ENCODE measurements at regions not wholly inside any gene's neighbourhood (a gene's known extent, or its start where the extent isn't known, plus 50 kb on each side); places are given as distances from the start of the nearest gene placed in this dataset.

- no peak for DNase-seq
Measured at GRCh38 chr16:79918916-79919315, 318.4 kb upstream of the MAF start.

DNA sequence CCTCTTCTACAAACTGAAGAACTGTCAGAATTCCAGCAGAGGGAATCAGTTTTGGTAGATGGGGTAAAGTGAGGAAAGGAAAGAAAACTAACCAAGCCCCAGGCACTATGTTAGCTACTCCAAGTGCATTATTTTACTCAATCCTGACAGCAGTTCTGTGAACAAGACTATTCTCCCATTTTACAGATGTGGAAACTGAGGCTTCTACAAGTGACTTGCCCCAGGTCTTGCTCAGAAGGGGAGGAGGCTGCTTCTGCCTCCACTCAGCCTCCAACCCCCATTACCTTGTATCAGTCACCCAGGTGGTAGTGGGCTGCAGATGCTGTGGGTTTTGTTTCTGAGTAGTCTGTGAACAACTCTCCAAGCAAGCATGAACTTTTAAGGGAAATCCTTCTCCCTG lies 315.2 kb upstream of the MAF start:
- DNase-seq, result no peak

DNA sequence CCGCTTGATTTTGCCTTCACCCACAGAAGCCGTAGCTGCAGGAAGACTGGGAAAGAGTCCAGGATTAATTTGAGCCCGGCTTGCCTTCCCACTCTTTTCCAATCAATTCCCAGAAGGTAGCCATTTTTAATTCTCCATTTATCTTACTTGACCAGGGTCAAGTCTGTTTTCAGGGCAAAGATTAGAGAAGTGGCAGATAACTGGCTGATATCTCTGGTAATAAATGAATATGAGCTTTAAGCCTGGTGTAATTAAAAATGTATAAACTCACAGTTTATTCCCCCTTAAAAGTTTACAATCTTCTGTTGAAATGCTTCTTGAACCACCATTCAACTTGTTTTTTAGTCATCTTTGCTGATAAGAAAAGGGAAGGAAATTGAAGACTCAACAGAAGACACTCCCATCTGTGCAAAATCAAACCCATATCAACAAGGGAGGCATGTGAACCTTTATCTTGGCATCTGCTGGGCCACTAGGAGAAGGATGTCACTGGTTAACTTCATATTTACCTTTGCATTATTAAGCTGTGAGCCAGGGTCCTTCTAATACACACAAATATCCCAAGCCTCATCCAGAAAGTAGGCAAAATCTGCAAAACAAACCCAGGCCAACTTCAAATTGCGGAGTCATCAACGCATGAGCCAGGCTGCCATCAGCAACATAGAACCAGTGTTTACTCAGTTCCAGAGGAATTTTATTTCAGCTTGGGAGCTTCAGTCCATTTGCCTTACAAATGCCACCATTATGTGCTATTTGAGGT lies 314.6 kb upstream of the MAF start:
- DNase-seq, result no peak

GRCh38 chr16:79912592-79913310 lies 312.2 kb upstream of the MAF start:
- no peak for DNase-seq

GRCh38 chr16:79911660-79912059 lies 311.1 kb upstream of the MAF start:
- DNase-seq, result no peak

- DNase-seq, result no peak
Measured at GRCh38 chr16:79909571-79909970, 309.0 kb upstream of the MAF start.

GRCh38 chr16:79903471-79903870 lies 302.9 kb upstream of the MAF start:
- DNase-seq, result no peak

DNA sequence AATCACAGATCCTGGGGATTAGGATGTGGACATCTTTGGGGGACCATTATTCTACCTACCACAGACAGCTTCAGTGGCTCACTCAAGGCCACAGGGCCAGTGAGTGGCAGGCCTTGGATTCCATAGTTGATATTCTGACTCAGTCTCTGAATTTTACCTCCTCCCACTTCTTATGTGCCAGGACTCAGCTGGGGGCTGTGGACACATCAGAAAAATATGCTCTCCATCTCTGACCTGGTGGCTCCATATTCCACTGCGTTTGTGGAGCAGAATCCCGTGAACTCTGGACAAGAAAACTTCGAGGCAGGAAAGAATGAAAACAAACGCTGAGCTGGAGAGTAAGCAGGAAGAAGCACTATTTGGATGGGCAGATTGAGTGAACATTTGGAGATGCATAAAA lies 301.8 kb upstream of the MAF start:
- no peak for DNase-seq

DNA sequence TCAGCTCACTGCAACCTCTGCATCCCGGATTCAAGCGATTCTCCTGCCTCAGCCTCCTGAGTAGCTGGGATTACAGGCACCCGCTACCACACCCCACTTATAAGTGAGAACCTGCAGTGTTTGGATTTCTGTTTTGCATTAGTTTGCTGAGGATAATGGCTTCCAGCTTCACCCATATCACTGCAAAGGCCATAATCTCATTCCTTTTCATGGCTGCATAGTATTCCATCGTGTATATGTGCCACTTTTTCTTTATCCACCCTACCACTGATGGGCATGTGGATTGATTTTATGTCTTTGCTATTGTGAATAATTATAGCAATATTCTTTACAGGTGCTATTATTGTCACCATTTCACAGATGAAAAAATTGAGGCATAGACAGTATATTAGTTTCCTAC lies 301.0 kb upstream of the MAF start:
- DNase-seq, result no peak

DNA sequence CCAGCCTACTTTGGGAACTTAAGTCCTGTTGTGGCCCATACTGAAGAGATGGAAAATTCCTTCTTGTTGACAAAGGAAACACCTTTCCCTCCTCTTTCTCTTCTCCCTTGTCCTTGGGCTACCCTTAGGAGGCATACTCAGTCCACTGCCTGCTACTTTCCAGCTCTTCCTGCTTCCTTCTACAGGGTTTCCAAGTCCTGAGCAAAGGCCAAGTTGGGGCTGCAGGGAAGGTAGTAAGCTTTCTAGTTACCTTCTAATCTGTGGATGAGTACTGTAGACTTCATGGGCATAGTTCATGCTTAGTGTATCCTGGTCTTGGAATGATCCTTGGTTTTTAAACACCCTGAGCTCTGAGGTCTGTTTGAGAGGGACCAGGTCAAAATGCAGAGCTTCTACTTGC lies 299.2 kb upstream of the MAF start:
- no peak for DNase-seq

DNA sequence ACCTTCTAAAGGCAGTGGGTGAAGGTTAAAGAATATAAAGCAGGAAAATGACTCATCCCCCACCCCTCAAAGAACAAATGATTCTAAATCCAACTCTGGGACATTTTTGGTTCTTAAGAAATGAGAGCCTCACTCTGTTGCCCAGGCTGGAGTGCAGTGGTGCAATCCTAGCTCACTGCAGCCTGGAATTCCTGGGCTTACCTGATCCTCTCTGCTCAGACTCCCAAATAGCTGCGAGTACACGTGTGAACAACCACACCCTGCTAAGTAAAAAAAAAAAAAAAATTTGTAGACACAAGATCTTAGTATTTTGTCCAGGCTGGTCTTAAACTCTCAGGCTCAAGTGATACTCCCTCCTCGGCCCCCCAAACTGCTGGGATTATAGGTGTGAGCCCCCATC lies 298.8 kb upstream of the MAF start:
- no peak for DNase-seq

DNA sequence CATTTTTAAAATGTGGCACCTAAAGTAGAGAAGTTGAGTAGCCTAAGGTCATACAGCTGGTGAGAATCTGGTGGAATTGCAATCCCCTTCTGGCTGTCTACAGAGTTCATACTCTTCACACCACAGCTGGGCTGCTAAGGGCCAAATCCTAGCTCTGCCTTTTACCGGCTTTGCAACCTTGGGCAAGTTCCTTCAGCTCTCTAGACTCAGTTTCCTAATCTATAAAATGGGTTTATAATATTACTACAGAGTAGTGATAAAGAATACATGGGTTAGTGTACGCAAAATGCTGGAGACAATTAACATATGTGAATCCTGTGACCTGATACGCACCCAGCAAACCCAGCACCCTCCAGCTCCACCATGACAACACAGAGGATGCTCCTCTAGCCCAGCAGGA lies 298.2 kb upstream of the MAF start:
- no peak for DNase-seq

GRCh38 chr16:79897453-79898146 lies 297.1 kb upstream of the MAF start:
- no peak for DNase-seq

DNA sequence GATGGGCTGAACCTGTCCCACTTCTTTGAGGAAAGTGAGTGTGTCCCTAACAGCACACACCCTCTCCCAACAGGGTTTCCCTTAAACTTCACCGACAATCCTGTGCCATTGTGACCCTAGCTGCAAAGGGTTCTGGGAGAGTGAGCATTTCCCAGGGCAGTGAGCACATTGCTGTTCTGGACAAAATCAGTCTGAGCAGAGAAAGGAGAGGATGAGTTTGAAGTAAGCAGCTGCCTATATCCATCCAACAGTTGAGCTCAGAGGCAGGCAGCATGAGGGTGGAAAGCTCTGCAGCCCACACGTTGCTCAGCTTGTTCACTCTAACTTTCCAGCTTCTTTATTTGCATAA lies 296.5 kb upstream of the MAF start:
- no peak for DNase-seq

GRCh38 chr16:79895917-79896203 lies 295.3 kb upstream of the MAF start:
- DNase-seq, result no peak

DNA sequence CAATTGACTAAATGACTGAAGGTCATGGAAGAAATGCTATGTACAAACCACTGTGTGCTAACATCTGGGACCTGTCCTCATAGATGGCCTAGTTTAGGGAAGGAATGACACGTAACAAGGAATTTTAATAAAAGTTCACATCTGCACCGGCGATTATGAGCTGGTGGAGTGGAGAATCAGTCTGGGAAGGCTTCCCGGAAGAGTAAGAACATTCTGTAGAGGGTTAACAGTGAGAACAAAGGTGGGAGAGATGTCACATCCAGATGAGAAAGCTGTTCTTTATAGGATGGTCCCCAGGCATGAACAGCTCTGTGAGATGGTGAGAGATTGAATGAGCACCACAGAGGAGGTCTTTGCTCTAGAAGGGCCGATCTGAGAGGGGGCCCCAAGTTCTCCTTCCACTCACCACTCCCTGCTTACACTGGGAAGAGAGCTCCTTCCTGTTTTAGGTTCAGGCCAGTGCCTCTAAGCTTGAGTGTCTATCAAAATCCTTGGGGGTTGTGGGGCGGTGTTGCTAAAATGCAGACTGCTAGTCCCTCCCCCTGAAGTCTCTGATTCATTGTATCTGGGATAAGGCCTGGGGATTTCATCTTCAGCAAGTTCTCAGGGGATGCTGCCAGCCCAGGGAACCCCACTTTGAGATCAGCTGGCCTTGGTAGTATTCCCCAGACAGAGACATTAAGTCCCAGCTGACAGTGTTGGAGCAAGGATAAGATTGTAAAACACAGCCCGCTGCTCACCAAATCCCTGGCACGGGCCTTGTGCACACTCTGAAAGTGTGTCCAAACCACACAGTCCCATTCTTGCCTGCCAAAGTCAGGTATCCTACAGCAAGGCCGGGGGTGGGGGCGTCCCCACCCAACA lies 294.7 kb upstream of the MAF start:
- no peak for DNase-seq

- no peak for DNase-seq
Measured at GRCh38 chr16:79893445-79893844, 292.9 kb upstream of the MAF start.

GRCh38 chr16:79892278-79892677 lies 291.7 kb upstream of the MAF start:
- DNase-seq, result no peak

DNA sequence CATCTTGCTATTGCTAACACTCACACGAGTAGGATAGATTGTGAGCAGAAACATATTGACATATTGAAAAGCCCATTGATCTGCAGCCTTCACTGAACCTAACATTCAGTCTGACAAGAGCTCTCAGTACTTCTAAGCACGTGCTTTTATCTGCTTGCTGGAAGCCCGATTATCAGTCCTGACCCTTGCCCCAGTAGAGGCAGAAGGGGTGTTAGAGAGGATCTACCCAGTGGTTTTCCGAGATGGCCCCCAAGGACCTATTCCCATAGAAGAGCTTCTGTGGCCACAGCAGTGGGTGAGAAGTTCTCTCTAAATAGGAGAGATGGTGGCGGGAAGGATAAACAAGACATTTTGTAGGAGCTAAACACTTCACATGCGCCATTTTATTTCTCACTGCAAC lies 290.9 kb upstream of the MAF start:
- no peak for DNase-seq

DNA sequence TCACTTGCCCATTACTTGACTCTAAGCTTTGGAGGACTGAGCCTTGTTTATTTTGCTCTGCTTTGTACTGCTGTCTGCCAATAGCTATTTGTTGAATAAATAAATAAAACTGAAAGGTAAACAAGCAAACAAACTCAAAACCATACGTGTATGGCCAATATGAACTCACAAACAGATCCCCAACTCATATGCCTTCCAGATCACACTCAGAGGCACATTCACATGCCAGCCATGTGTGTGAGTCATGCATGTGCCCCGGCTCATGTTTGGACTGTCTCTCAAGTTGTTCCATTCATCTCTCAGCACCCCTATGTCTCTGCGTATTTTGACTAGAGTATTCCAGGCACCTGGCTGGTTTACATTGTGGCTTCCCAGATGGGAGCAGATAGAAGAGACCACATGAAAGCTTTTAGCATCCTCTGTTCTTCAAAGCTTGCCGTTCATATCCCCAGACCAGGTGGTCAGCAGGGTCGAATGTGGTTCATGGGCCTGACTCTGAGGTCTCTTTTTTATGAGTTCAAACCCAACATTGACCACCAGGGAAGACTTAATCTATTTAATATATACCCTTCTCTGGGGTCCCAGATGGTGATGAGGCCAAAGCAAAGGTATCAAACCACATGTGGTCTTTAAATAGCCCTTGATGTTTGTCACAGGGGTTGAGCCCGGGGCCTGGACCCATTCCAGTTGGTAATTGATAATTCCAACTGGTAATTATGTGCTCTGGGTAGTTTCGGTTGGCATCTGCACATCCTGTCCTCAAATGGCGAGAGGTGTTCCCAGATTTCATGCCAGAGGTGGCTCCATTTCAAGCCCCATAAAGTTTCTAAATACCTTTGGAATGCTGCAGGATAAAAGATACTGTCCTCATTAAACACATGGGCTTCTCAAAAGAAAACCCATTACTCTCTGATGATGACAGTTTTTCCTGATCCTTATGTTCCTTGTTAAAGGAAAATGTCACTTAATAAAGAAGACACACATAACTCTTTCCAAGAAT lies 287.3 kb upstream of the MAF start:
- no peak for DNase-seq

GRCh38 chr16:79885320-79885719 lies 284.8 kb upstream of the MAF start:
- no peak for DNase-seq

DNA sequence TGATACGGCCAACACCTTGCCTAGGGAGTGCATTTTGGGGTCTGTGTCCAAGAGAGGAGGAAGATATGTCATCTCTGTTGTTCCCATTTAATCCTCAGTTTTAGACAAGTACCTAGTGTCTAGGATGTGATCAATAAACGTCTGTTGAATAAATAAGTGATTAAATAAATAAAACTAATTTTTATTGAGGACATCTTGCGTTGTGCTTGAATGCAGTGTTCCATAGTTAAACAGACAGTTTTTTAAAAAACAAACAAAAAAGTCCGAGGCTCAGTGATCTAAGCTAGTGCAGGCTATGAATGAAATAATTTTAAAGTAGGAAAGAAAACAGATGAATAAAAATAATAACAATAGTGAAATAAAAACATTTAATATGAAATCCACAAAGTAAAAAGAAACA lies 283.0 kb upstream of the MAF start:
- DNase-seq, result no peak
